ENCODE measurements at regions not wholly inside any gene's neighbourhood (a gene's known extent, or its start where the extent isn't known, plus 50 kb on each side); places are given as distances from the start of the nearest gene placed in this dataset.
"Not testable (repeated sequence)": the region's sequence is repeated elsewhere in the genome, so short reads cannot be mapped to it uniquely, and the experiment has no call there.

GRCh38 chr13:79874396-79875360 lies 393.7 kb downstream of the NDFIP2 start:
- no peak for DNase-seq (ENCODE audit: low read depth in 2 of 2)

- no peak for DNase-seq (ENCODE audit: low read depth in 2 of 2)
Observed at GRCh38 chr13:79871594-79871993, 390.6 kb downstream of the NDFIP2 start.

DNA sequence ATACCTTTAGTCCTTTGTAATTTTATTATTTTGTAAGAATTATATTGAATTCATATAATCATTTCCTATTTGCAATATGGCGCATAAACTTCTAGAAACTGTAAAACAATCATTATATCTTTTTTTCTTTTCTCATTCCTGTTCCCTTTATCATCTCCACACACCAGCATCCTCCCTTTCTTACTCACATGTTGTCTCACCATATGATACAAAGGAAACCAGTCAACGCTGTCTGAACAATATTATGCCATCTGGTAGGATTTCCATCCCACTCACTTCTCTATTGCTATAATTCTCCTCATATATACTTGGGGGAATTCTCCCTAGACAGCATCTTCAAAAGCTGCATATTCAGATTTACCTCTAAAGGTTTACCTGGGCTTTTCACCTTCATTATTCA lies 389.8 kb downstream of the NDFIP2 start:
- DNase-seq (ENCODE audit: low read depth in 2 of 2): no peak

GRCh38 chr13:79870123-79870522 lies 389.2 kb downstream of the NDFIP2 start:
- DNase-seq (ENCODE audit: low read depth in 2 of 2): no peak

GRCh38 chr13:79869326-79869725 lies 388.4 kb downstream of the NDFIP2 start:
- DNase-seq (ENCODE audit: low read depth in 2 of 2): no peak

DNA sequence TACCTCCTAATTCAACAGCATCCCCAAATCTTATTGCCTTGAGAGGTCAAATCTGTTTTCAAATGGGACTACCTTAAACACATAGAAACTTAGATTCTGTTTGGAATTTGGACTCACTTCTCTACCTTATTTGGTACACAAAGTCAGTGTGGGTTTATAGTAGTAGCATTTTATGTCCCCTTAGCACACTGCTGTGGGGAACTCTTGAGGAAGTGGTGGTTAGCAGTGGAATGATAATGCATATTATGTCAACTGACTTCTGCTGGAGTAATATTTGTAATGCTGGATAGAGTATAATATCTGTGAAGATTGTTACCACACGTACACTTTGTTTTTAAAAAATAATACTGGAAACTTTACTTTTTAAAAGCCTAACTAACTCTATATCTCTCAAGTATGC lies 386.3 kb downstream of the NDFIP2 start:
- no peak for DNase-seq (ENCODE audit: low read depth in 2 of 2)

- DNase-seq (ENCODE audit: low read depth in 2 of 2): no peak
Observed at GRCh38 chr13:79866436-79866835, 385.5 kb downstream of the NDFIP2 start.

DNA sequence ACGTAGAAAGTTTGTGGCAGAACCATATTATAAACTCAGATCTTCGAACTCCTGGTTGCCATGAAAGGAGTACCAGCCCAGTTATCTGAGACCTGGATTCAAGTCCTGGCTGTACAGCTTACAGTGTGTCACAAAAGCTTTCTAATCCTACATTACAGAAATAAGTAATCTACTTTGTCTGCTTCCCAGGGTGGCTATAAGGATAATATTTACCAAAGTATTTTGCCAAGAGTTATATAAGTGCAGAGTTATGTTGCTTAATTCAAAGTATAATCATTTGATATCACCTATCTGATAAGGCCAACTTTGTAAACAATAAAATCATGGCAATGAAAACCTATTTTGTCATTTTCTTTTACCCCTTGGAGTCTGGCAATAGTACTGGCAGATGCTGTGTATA lies 381.6 kb downstream of the NDFIP2 start:
- no peak for DNase-seq (ENCODE audit: low read depth in 2 of 2)

DNA sequence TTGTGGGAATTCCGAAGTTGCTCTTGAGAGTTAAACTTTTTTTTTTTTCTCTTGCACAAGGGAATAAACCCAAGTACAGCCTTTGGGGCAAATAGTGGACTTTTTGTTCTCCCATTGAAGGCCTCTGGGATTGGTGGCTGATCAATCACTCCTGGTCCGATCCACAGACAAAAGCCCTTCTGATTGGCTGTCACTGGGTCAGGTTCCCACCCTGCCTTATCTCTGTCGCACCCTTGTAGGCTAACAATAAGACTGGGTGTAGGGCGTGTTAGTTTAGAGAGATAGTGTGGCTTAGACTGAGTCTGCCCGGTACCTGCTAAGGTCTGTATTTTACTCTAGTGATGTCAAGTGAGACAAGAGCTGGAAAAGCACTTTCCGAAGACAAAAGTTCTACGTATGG lies 380.8 kb downstream of the NDFIP2 start:
- no peak for DNase-seq (ENCODE audit: low read depth in 2 of 2)

DNA sequence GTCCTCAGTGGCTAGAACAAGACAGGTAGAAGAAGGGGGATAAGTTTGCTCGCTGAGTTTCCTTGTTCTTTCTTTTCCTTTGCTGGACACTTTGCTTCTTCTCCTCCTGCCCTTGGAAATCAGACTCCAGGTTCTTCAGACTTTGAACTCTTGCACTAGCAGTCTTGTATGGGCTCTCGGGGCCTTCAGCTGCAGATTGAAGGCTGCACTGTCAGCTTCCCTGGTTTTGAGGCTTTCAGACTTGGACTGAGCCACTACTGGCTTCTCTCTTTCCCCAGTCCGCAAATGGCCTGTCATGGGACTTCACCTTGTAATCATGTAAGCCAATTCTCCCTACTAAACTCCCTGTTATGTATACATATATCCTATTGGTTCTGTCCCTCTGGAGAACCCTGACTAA lies 379.8 kb downstream of the NDFIP2 start:
- no peak for DNase-seq (ENCODE audit: low read depth in 2 of 2)

GRCh38 chr13:79859756-79860155 lies 378.8 kb downstream of the NDFIP2 start:
- no peak for DNase-seq (ENCODE audit: low read depth in 2 of 2)

DNA sequence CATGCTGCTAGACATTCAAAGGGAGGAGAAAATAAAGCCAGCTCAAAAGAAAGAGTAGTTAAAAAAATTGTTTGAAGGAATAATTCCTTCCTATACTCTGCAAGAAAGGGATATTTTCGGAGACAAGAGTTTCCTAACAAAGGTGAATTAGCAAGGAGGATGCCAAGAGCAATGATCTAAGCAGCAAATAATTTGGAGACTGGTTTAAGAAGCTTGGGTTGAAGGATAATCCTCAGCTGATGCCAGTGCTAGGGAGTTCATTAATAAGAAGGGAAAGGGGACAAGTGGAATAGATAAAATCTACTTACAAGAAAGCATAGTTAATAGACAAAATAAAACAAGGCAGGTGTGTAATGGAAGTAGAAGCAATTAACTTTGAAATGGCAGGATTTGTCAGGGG lies 372.3 kb downstream of the NDFIP2 start:
- DNase-seq (ENCODE audit: low read depth in 2 of 2): no peak

- no peak for DNase-seq (ENCODE audit: low read depth in 2 of 2)
Observed at GRCh38 chr13:79851318-79851717, 370.4 kb downstream of the NDFIP2 start.

DNA sequence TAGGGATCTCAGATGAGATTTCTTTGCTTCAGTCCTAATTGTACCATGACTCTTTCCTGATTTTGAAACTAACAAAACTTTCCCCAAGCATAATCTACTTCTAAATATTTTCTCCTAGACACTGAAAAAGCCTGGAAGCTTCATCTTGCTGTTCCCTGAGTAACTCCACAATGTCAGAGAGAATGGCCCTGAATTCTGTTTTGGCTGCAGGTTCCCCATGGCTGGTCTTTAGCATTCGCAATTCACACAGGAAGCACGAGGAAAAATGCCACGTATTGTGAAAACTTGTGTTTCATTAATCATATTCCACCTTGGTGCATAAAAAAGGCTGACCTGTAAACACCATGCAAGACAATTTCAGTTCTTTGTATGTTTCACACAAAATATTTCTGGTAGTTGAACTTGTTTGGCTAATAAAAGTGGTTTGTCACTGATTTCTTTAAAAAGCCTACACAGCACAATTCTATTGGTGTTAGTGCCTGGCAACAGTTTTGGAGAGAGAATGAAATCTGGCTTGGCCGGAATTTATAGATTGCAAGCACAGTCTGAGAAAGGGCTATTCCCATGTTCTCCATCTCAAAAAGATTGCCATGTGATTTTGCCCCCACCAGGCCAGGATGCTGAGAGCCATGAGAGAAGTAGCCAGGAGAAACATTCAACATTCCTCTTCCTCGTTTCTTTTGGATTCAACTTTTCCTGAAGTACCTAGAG lies 367.1 kb downstream of the NDFIP2 start:
- no peak for DNase-seq (ENCODE audit: low read depth in 2 of 2)

- DNase-seq (ENCODE audit: low read depth in 2 of 2): no peak
Observed at GRCh38 chr13:79846386-79846785, 365.4 kb downstream of the NDFIP2 start.

DNA sequence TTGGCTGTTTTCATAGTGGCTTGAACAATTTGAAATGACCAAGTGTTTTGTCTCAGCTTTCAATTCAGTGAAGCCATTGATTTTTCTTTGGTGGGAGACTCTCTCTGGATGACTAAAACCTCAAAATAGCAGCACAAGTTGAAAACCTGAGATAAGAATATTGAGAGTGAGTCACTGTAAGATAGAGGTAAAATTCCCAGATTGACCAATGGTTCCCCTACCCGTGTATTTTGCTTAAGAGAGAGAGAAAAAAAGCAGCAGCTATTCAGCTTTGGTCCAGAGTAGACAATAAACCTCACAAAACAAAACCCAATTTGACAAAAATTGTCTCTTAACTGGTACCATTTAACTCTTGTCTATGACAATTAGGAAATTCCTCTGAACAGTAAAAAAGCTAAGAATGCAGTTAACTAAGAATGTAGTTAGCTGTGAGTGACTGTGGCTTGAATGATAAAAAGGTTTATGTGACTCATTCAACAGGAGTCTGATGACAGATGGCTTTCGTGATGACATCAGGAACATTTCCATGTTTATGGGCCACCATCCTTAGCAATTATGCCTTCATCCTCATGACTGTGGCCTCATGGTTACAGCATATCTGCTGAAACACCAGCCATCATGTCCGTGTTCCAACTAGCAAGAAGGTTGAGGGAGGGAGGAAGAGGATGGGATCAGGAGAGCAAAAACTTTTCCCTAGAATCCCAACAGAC lies 356.9 kb downstream of the NDFIP2 start:
- DNase-seq (ENCODE audit: low read depth in 2 of 2): no peak

GRCh38 chr13:79836121-79836520 lies 355.2 kb downstream of the NDFIP2 start:
- not testable (repeated sequence) for DNase-seq (ENCODE audit: low read depth in 2 of 2)

- no peak for DNase-seq (ENCODE audit: low read depth in 2 of 2)
Observed at GRCh38 chr13:79834876-79835275, 353.9 kb downstream of the NDFIP2 start.

GRCh38 chr13:79833991-79834390 lies 353.0 kb downstream of the NDFIP2 start:
- no peak for DNase-seq (ENCODE audit: low read depth in 2 of 2)

DNA sequence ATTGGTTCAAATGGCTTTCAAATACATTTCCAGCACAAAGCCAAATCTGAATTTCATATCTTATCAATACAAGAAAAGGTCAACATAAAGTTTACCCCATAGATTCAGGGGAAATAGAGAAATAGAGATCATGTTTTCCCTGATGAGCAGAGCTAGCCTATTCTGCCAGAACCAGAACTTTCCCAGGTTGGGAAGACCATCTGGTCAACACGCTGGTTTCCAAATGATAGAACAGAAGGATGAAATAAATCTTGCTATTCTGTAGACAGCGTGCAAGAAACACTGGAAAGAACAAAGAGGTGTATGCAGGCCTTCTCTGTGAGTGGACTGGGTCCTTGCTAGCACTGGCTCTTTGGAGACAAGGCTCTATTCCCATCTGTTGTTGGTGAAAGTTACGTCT lies 350.6 kb downstream of the NDFIP2 start:
- no peak for DNase-seq (ENCODE audit: low read depth in 2 of 2)

GRCh38 chr13:79830945-79831344 lies 350.0 kb downstream of the NDFIP2 start:
- DNase-seq (ENCODE audit: low read depth in 2 of 2): no peak

- DNase-seq (ENCODE audit: low read depth in 2 of 2): no peak
Observed at GRCh38 chr13:79830426-79830825, 349.5 kb downstream of the NDFIP2 start.
